ENCODE measurements at regions not wholly inside any gene's neighbourhood (a gene's known extent, or its start where the extent isn't known, plus 50 kb on each side); places are given as distances from the start of the nearest gene placed in this dataset.
A peak's percentile ranks its signal among the peaks of the same experiment; 100 is the strongest.

- Mint-ChIP-seq H3K27ac (no peak overlapping the region), H3K36me3 (no peaks in the 10 kb centered on the region), H3K4me3 (no peak overlapping the region)
Observed at GRCh38 chr3:132241776-132242514, 75.3 kb upstream of the ACP3 start.

GRCh38 chr3:132242790-132243189, 74.4 kb upstream of the ACP3 start:
- Mint-ChIP-seq H3K27ac (no peak overlapping the region), H3K27me3 (peaks cover 7% of the 10 kb centered on the region)

More at GRCh38 chr3:132241776-132242514, 75.3 kb upstream of the ACP3 start:
- ATAC-seq (ENCODE audit: low read depth in 2 of 2): no peak
- Histone ChIP-seq H3K4me1 (ENCODE audit: control insufficient read depth, insufficient read depth, low read length, poor library complexity, severe bottlenecking) (no peaks in the 10 kb centered on the region), H3K9me3 (ENCODE audit: control insufficient read depth in 2 of 2, low read length in 2 of 2) (peaks cover 0 to 2% of the 10 kb centered on the region in 2 experiments), H3K27me3 (ENCODE audit: control insufficient read depth, insufficient read depth, low read length) (peaks cover 2% of the 10 kb centered on the region), H3K27ac (ENCODE audit: insufficient read depth, low read length, poor library complexity, severe bottlenecking) (no peak overlapping the region), H3K36me3 (ENCODE audit: control insufficient read depth, insufficient read depth, low read length) (no peaks in the 10 kb centered on the region), H3K4me3 (ENCODE audit: low read depth, low read length) (no peak overlapping the region)
- H3K27me3 Mint-ChIP-seq: peaks cover 9% of the 10 kb centered on the region
- no peak for DNase-seq
- H3K9me3 Mint-ChIP-seq: peaks cover 0 to 3% (median 2%) of the 10 kb centered on the region in 7 donors
- no peaks in the 10 kb centered on the region for H3K4me1 Mint-ChIP-seq

GRCh38 chr3:132245552-132246142, 71.6 kb upstream of the ACP3 start:
- Histone ChIP-seq H3K4me3 (ENCODE audit: low read depth, low read length) (no peak overlapping the region), H3K36me3 (ENCODE audit: control insufficient read depth, insufficient read depth, low read length) (no peaks in the 10 kb centered on the region), H3K27me3 (ENCODE audit: control insufficient read depth, insufficient read depth, low read length) (peaks cover 4% of the 10 kb centered on the region), H3K27ac (ENCODE audit: insufficient read depth, low read length, poor library complexity, severe bottlenecking) (no peak overlapping the region), H3K4me1 (ENCODE audit: control insufficient read depth, insufficient read depth, low read length, poor library complexity, severe bottlenecking) (no peaks in the 10 kb centered on the region), H3K9me3 (ENCODE audit: control insufficient read depth in 2 of 2, low read length in 2 of 2) (peaks cover 0 to 2% of the 10 kb centered on the region in 2 experiments)
- ATAC-seq (ENCODE audit: low read depth in 2 of 2) (no peak), DNase-seq (no peak)
- Mint-ChIP-seq H3K27ac (no peak overlapping the region), H3K9me3 (peaks cover 0 to 2% (median 0%) of the 10 kb centered on the region in 7 donors), H3K36me3 (no peaks in the 10 kb centered on the region), H3K4me3 (no peak overlapping the region), H3K4me1 (no peaks in the 10 kb centered on the region), H3K27me3 (no peaks in the 10 kb centered on the region)

More at GRCh38 chr3:132242790-132243189, 74.4 kb upstream of the ACP3 start:
- Mint-ChIP-seq H3K9me3 (peaks cover 0 to 3% (median 1%) of the 10 kb centered on the region in 7 donors), H3K36me3 (no peaks in the 10 kb centered on the region), H3K4me1 (no peaks in the 10 kb centered on the region), H3K4me3 (no peak overlapping the region)
- Histone ChIP-seq H3K27me3 (ENCODE audit: control insufficient read depth, insufficient read depth, low read length) (peaks cover 4% of the 10 kb centered on the region), H3K4me3 (ENCODE audit: low read depth, low read length) (no peak overlapping the region), H3K27ac (ENCODE audit: insufficient read depth, low read length, poor library complexity, severe bottlenecking) (no peak overlapping the region), H3K36me3 (ENCODE audit: control insufficient read depth, insufficient read depth, low read length) (no peaks in the 10 kb centered on the region), H3K9me3 (ENCODE audit: control insufficient read depth in 2 of 2, low read length in 2 of 2) (peaks cover 0 to 2% of the 10 kb centered on the region in 2 experiments), H3K4me1 (ENCODE audit: control insufficient read depth, insufficient read depth, low read length, poor library complexity, severe bottlenecking) (no peaks in the 10 kb centered on the region)
- ATAC-seq (ENCODE audit: low read depth in 2 of 2) (no peak), DNase-seq (no peak)

- H3K4me3 Mint-ChIP-seq: no peak overlapping the region
- H3K27ac Mint-ChIP-seq: no peak overlapping the region
- H3K4me1 Mint-ChIP-seq: no peaks in the 10 kb centered on the region
- Histone ChIP-seq H3K27me3 (ENCODE audit: control insufficient read depth, insufficient read depth, low read length) (peaks cover 4% of the 10 kb centered on the region), H3K4me1 (ENCODE audit: control insufficient read depth, insufficient read depth, low read length, poor library complexity, severe bottlenecking) (no peaks in the 10 kb centered on the region), H3K36me3 (ENCODE audit: control insufficient read depth, insufficient read depth, low read length) (no peaks in the 10 kb centered on the region), H3K9me3 (ENCODE audit: control insufficient read depth in 2 of 2, low read length in 2 of 2) (peaks cover 0 to 2% of the 10 kb centered on the region in 2 experiments), H3K4me3 (ENCODE audit: low read depth, low read length) (no peak overlapping the region), H3K27ac (ENCODE audit: insufficient read depth, low read length, poor library complexity, severe bottlenecking) (no peak overlapping the region)
- ATAC-seq (ENCODE audit: low read depth in 2 of 2) (no peak), DNase-seq (no peak)
- H3K9me3 Mint-ChIP-seq: peaks cover 0 to 2% (median 0%) of the 10 kb centered on the region in 7 donors
- H3K36me3 Mint-ChIP-seq: no peaks in the 10 kb centered on the region
- no peaks in the 10 kb centered on the region for H3K27me3 Mint-ChIP-seq
Observed at GRCh38 chr3:132246212-132246611, 71.0 kb upstream of the ACP3 start.

GRCh38 chr3:132247211-132247610, 70.0 kb upstream of the ACP3 start:
- peaks cover 4% of the 10 kb centered on the region for H3K27me3 ChIP-seq (ENCODE audit: control insufficient read depth, insufficient read depth, low read length)
- peaks cover 0 to 2% (median 0%) of the 10 kb centered on the region in 7 donors for H3K9me3 Mint-ChIP-seq

DNA sequence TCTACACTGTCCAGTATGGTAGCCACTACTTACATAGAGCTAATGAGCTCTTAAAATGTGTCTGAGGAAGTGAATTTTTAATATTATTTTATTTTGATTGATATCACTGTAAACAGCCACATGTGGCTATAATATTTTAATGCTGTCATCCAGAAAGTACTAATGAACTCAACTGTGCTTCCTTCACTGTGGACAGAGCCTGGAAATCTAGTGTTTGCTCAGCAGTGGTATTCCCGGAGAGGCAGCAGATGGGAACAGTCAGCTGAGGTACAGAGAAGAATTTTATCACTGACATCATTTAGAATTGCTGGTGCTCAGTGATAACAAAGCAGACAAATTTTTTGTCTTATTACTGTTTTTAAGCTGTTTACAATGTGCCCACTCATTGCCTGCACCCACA, 68.7 kb upstream of the ACP3 start:
- Histone ChIP-seq H3K27me3 (ENCODE audit: control insufficient read depth, insufficient read depth, low read length) (peaks cover 4% of the 10 kb centered on the region), H3K27ac (ENCODE audit: insufficient read depth, low read length, poor library complexity, severe bottlenecking) (no peak overlapping the region), H3K4me1 (ENCODE audit: control insufficient read depth, insufficient read depth, low read length, poor library complexity, severe bottlenecking) (no peaks in the 10 kb centered on the region), H3K36me3 (ENCODE audit: control insufficient read depth, insufficient read depth, low read length) (no peaks in the 10 kb centered on the region), H3K4me3 (ENCODE audit: low read depth, low read length) (no peak overlapping the region), H3K9me3 (ENCODE audit: control insufficient read depth in 2 of 2, low read length in 2 of 2) (peaks cover 0 to 2% of the 10 kb centered on the region in 2 experiments)
- H3K36me3 Mint-ChIP-seq: no peaks in the 10 kb centered on the region
- H3K4me1 Mint-ChIP-seq: no peaks in the 10 kb centered on the region
- no peak overlapping the region for H3K4me3 Mint-ChIP-seq
- ATAC-seq (ENCODE audit: low read depth in 2 of 2) (no peak), DNase-seq (no peak)
- H3K9me3 Mint-ChIP-seq: peaks cover 0 to 2% (median 0%) of the 10 kb centered on the region in 7 donors
- no peak overlapping the region for H3K27ac Mint-ChIP-seq
- peaks cover 5% of the 10 kb centered on the region for H3K27me3 Mint-ChIP-seq

More at GRCh38 chr3:132247211-132247610, 70.0 kb upstream of the ACP3 start:
- Mint-ChIP-seq H3K36me3 (no peaks in the 10 kb centered on the region), H3K27me3 (no peaks in the 10 kb centered on the region), H3K27ac (no peak overlapping the region), H3K4me3 (no peak overlapping the region), H3K4me1 (no peaks in the 10 kb centered on the region)
- no peak for DNase-seq
- no peaks in the 10 kb centered on the region for H3K4me1 ChIP-seq (ENCODE audit: control insufficient read depth, insufficient read depth, low read length, poor library complexity, severe bottlenecking)
- no peak for ATAC-seq (ENCODE audit: low read depth in 2 of 2)
- H3K27ac ChIP-seq (ENCODE audit: insufficient read depth, low read length, poor library complexity, severe bottlenecking): no peak overlapping the region
- H3K4me3 ChIP-seq (ENCODE audit: low read depth, low read length): no peak overlapping the region
- peaks cover 0 to 2% of the 10 kb centered on the region in 2 experiments for H3K9me3 ChIP-seq (ENCODE audit: control insufficient read depth in 2 of 2, low read length in 2 of 2)
- H3K36me3 ChIP-seq (ENCODE audit: control insufficient read depth, insufficient read depth, low read length): no peaks in the 10 kb centered on the region

DNA sequence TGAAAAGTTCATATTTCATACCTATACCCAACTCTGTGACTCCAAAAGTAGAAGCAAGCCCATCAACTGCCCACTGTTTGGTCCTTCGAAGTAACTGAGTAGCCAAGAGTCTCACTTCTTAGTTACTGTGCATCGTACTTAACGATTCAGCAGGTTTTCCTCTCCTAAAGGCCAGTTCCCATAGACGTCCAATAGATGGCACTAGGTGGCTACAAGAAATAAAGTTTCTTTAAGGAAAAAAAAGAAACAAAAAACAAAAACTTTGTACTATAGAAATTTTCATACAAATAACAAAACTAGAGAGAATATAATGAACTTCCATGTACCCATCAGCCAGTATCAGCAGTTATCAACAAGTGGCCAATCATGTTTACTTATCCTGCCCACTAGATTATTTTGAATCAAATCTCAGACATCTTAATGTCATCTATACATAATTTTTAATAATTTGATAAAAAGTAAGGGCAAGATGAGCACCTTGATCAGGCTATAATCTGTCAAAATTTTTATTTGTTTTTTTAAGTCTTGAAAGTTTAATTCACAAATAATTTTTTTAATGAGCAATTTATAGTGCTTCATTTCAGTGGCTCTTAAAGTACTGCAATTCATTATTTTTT, 63.8 kb upstream of the ACP3 start:
- Histone ChIP-seq H3K27me3 (ENCODE audit: control insufficient read depth, insufficient read depth, low read length) (peaks cover 2% of the 10 kb centered on the region), H3K9me3 (ENCODE audit: control insufficient read depth in 2 of 2, low read length in 2 of 2) (no peaks in the 10 kb centered on the region), H3K36me3 (ENCODE audit: control insufficient read depth, insufficient read depth, low read length) (no peaks in the 10 kb centered on the region), H3K27ac (ENCODE audit: insufficient read depth, low read length, poor library complexity, severe bottlenecking) (no peak overlapping the region), H3K4me3 (ENCODE audit: low read depth, low read length) (no peak overlapping the region), H3K4me1 (ENCODE audit: control insufficient read depth, insufficient read depth, low read length, poor library complexity, severe bottlenecking) (no peaks in the 10 kb centered on the region)
- no peak overlapping the region for H3K27ac Mint-ChIP-seq
- DNase-seq: peak in 2 of 3 donors; percentile 11 to 50
- H3K4me1 Mint-ChIP-seq: no peaks in the 10 kb centered on the region
- peaks cover 0 to 2% (median 0%) of the 10 kb centered on the region in 7 donors for H3K9me3 Mint-ChIP-seq
- H3K36me3 Mint-ChIP-seq: no peaks in the 10 kb centered on the region
- peaks cover 13% of the 10 kb centered on the region for H3K27me3 Mint-ChIP-seq
- H3K4me3 Mint-ChIP-seq: no peak overlapping the region
- ATAC-seq (ENCODE audit: low read depth in 2 of 2): no peak

Data from CD4-positive, CD25-positive, alpha-beta regulatory T cell (primary cell).